ENCODE measurements at regions not wholly inside any gene's neighbourhood (a gene's known extent, or its start where the extent isn't known, plus 50 kb on each side); places are given as distances from the start of the nearest gene placed in this dataset.

GRCh38 chr13:72208112-72208645 lies 341.2 kb upstream of the DACH1 start:
- no peak overlapping the region for H3K27ac ChIP-seq
- DNase-seq, result no peak
- no peaks in the 10 kb centered on the region for H3K27me3 ChIP-seq
- no peaks in the 10 kb centered on the region for H3K9me3 ChIP-seq
- H3K36me3 ChIP-seq, result no peaks in the 10 kb centered on the region
- H3K4me3 ChIP-seq, result no peak overlapping the region
- TF ChIP-seq, protein P1, sequence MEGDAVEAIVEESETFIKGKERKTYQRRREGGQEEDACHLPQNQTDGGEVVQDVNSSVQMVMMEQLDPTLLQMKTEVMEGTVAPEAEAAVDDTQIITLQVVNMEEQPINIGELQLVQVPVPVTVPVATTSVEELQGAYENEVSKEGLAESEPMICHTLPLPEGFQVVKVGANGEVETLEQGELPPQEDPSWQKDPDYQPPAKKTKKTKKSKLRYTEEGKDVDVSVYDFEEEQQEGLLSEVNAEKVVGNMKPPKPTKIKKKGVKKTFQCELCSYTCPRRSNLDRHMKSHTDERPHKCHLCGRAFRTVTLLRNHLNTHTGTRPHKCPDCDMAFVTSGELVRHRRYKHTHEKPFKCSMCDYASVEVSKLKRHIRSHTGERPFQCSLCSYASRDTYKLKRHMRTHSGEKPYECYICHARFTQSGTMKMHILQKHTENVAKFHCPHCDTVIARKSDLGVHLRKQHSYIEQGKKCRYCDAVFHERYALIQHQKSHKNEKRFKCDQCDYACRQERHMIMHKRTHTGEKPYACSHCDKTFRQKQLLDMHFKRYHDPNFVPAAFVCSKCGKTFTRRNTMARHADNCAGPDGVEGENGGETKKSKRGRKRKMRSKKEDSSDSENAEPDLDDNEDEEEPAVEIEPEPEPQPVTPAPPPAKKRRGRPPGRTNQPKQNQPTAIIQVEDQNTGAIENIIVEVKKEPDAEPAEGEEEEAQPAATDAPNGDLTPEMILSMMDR (IDR thresholded peaks at IDR 0.05), result no peak
- TF ChIP-seq POLR2A (IDR thresholded peaks at IDR 0.05), result no peak
- H3K4me1 ChIP-seq, result no peaks in the 10 kb centered on the region

DNA sequence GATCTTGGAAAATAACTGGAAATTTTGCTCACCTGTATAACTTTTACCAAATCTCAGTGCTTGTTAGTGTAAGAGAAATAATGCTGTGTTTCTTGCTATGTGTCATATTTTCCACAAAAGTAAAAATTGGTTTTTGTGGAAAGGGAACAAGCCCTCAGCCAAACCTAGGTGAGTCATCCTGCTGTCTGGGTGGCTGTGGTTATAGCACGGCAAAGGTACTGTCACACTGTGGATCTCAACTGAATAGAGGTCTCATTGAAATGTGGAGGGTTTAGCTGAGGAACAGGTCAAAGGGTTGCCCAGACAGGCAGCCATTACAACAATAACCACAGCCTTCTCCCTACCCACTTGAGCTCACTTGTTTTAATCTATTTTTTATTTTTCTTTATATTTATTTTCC lies 338.8 kb upstream of the DACH1 start:
- H3K4me1 ChIP-seq, result no peaks in the 10 kb centered on the region
- DNase-seq, result no peak
- TF ChIP-seq, protein P1 (IDR thresholded peaks at IDR 0.05), result no peak
- TF ChIP-seq POLR2A (IDR thresholded peaks at IDR 0.05), result no peak
- no peaks in the 10 kb centered on the region for H3K9me3 ChIP-seq
- no peak overlapping the region for H3K27ac ChIP-seq
- H3K27me3 ChIP-seq, result no peaks in the 10 kb centered on the region
- no peak overlapping the region for H3K4me3 ChIP-seq
- H3K36me3 ChIP-seq, result no peaks in the 10 kb centered on the region

- H3K27ac ChIP-seq, result no peak overlapping the region
- no peak for TF ChIP-seq POLR2A (IDR thresholded peaks at IDR 0.05)
- TF ChIP-seq, protein P1 (IDR thresholded peaks at IDR 0.05), result no peak
Measured at GRCh38 chr13:72204291-72204690, 337.3 kb upstream of the DACH1 start.

DNA sequence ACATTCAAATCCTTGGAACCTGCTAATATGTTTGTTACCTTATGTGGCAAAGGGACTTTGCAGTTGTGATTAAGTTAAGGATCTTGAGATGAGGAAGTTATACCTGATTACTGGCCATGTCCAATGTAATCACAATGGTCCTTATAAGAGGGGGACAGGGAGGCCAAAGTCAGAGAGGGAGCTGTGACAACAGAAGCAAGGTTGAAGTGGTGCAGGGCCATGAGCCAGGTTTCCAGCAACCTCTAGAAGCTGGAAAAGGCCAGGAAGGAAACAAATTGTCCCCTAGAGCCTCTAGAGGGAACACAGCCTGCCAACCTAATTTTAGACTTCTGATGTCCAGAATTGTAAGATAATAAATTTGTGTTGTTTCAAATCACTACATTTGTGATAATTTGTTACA lies 334.7 kb upstream of the DACH1 start:
- H3K27ac ChIP-seq, result no peak overlapping the region
- no peak for TF ChIP-seq POLR2A (IDR thresholded peaks at IDR 0.05)
- TF ChIP-seq, protein P1 (IDR thresholded peaks at IDR 0.05), result no peak
- no peaks in the 10 kb centered on the region for H3K9me3 ChIP-seq
- no peaks in the 10 kb centered on the region for H3K36me3 ChIP-seq
- no peaks in the 10 kb centered on the region for H3K4me1 ChIP-seq
- no peak overlapping the region for H3K4me3 ChIP-seq
- no peak for DNase-seq
- no peaks in the 10 kb centered on the region for H3K27me3 ChIP-seq

More at GRCh38 chr13:72204291-72204690, 337.3 kb upstream of the DACH1 start:
- Histone ChIP-seq H3K4me1 (no peaks in the 10 kb centered on the region), H3K4me3 (no peak overlapping the region), H3K36me3 (no peaks in the 10 kb centered on the region), H3K9me3 (no peaks in the 10 kb centered on the region), H3K27me3 (no peaks in the 10 kb centered on the region)
- DNase-seq, result no peak

GRCh38 chr13:72199640-72200039 lies 332.6 kb upstream of the DACH1 start:
- TF ChIP-seq, protein P1 (IDR thresholded peaks at IDR 0.05), result no peak
- no peak for TF ChIP-seq POLR2A (IDR thresholded peaks at IDR 0.05)
- Histone ChIP-seq H3K4me1 (no peaks in the 10 kb centered on the region), H3K36me3 (no peaks in the 10 kb centered on the region)

More at GRCh38 chr13:72199640-72200039, 332.6 kb upstream of the DACH1 start:
- Histone ChIP-seq H3K27ac (no peak overlapping the region), H3K9me3 (no peaks in the 10 kb centered on the region), H3K27me3 (no peaks in the 10 kb centered on the region), H3K4me3 (no peak overlapping the region)
- no peak for DNase-seq

Measured in Peyer's patch (tissue), 4 donors.